ENCODE measurements at regions not wholly inside any gene's neighbourhood (a gene's known extent, or its start where the extent isn't known, plus 50 kb on each side); places are given as distances from the start of the nearest gene placed in this dataset.
A peak's percentile ranks its signal among the peaks of the same experiment; 100 is the strongest.
"Not testable (repeated sequence)": the region's sequence is repeated elsewhere in the genome, so short reads cannot be mapped to it uniquely, and the experiment has no call there.

- DNase-seq (ENCODE audit: low read depth), result not testable (repeated sequence)
Observed at GRCh38 chr4:170441146-170441545, 351.4 kb upstream of the AADAT start.

GRCh38 chr4:170428929-170429328, 339.2 kb upstream of the AADAT start:
- no peak for DNase-seq (ENCODE audit: low read depth)

GRCh38 chr4:170425521-170426143, 335.9 kb upstream of the AADAT start:
- no peak for DNase-seq (ENCODE audit: low read depth)

GRCh38 chr4:170425040-170425439, 335.3 kb upstream of the AADAT start:
- DNase-seq (ENCODE audit: low read depth), result no peak

- peak; percentile 66 for DNase-seq (ENCODE audit: low read depth)
Observed at GRCh38 chr4:170423137-170423536, 333.4 kb upstream of the AADAT start.

- DNase-seq (ENCODE audit: low read depth), result no peak
Observed at GRCh38 chr4:170420255-170420693, 330.5 kb upstream of the AADAT start.

GRCh38 chr4:170414961-170415360, 325.2 kb upstream of the AADAT start:
- no peak for DNase-seq (ENCODE audit: low read depth)

GRCh38 chr4:170414360-170414759, 324.6 kb upstream of the AADAT start:
- DNase-seq (ENCODE audit: low read depth), result no peak

GRCh38 chr4:170413951-170414350, 324.2 kb upstream of the AADAT start:
- DNase-seq (ENCODE audit: low read depth), result no peak

- DNase-seq (ENCODE audit: low read depth), result no peak
Observed at GRCh38 chr4:170400361-170400760, 310.6 kb upstream of the AADAT start.

GRCh38 chr4:170399581-170400293, 310.0 kb upstream of the AADAT start:
- DNase-seq (ENCODE audit: low read depth), result no peak

- DNase-seq (ENCODE audit: low read depth), result no peak
Observed at GRCh38 chr4:170398218-170398617, 308.5 kb upstream of the AADAT start.

- DNase-seq (ENCODE audit: low read depth), result no peak
Observed at GRCh38 chr4:170395773-170396172, 306.0 kb upstream of the AADAT start.

- peak; percentile 92 for DNase-seq (ENCODE audit: low read depth)
Observed at GRCh38 chr4:170391066-170391740, 301.4 kb upstream of the AADAT start.

GRCh38 chr4:170389411-170389810, 299.7 kb upstream of the AADAT start:
- no peak for DNase-seq (ENCODE audit: low read depth)

- DNase-seq (ENCODE audit: low read depth), result no peak
Observed at GRCh38 chr4:170388255-170388654, 298.5 kb upstream of the AADAT start.

- no peak for DNase-seq (ENCODE audit: low read depth)
Observed at GRCh38 chr4:170386971-170387370, 297.2 kb upstream of the AADAT start.

- DNase-seq (ENCODE audit: low read depth), result no peak
Observed at GRCh38 chr4:170386511-170386910, 296.8 kb upstream of the AADAT start.

- peak; percentile 48 for DNase-seq (ENCODE audit: low read depth)
Observed at GRCh38 chr4:170374770-170375169, 285.0 kb upstream of the AADAT start.

GRCh38 chr4:170348945-170349344, 259.2 kb upstream of the AADAT start:
- DNase-seq (ENCODE audit: low read depth), result no peak

- not testable (repeated sequence) for DNase-seq (ENCODE audit: low read depth)
Observed at GRCh38 chr4:170347191-170347590, 257.4 kb upstream of the AADAT start.

GRCh38 chr4:170339522-170339921, 249.8 kb upstream of the AADAT start:
- DNase-seq (ENCODE audit: low read depth), result peak; percentile 77
